HG03039 (cell line): ENCODE measurements at regions not wholly inside any gene's neighbourhood (a gene's known extent, or its start where the extent isn't known, plus 50 kb on each side); places are given as distances from the start of the nearest gene placed in this dataset.

Experiments used
- ATAC-seq: cut with Tn5 transposase; IDR thresholded peaks from one replicate; pipeline ENCODE4 v1.9.1; 2021; ENCODE audit warnings: mild to moderate bottlenecking, moderate library complexity; ENCODE audit not compliant: unreplicated experiment

DNA sequence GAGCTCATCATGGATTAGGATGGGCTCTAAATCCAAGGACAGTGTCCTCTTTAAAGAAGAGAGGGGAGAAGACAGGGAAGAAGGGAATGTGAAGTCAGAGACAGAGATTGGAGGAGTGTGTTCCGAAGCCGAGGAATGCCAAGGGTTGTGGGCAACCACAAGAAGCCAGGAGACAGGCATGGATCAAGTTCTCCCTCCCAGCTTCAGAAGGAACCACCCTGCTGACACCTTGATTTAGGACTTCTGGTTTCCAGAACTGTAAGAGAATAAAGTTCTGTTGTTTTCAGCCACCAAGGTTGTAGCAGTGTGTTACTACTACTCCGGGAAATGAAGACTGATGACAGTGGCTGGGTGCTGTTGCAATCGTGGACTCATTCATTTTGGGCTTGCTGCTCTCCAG lies 120.1 kb downstream of the RPS12 start:
- no peak for ATAC-seq

DNA sequence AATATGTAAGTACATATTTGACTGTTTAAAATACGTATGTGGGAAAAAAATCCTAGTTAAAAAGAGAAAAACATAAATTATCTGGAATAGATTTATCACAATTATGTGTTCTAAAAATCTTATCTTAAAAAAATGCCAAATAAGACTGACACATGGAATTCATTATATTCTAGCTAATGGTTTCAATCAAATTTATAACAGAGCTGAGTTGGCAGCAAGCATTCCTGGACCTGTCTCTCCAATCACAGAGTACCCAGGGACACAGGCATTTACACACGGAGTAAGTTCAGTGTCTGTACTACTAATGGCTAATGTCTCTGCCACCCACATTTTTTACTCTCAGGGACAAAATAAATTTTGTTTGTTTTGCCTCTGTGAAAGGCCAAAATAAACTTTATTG lies 122.3 kb downstream of the RPS12 start:
- ATAC-seq, result no peak

GRCh38 chr6:132937466-132937906 lies 123.1 kb downstream of the RPS12 start:
- no peak for ATAC-seq

DNA sequence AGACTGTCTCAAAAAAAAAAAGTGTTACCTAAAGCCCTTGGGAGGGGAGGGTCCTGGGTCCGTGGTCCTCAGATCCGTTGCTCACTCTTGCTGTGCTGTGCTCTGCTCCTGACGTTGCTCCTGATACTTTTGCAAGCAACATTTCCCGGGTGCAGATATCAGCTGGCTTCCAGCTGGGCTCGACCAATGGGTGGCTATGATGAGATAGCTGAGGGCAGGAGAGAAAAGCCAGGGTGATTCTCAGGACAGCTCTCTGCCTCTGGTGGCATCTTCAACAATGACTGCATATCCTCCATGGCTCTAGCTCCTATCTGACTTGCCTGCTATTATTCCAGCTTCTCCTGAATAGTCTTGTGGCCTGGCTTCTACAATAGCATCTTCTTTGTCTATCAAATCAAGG lies 134.5 kb downstream of the RPS12 start:
- ATAC-seq, result no peak

DNA sequence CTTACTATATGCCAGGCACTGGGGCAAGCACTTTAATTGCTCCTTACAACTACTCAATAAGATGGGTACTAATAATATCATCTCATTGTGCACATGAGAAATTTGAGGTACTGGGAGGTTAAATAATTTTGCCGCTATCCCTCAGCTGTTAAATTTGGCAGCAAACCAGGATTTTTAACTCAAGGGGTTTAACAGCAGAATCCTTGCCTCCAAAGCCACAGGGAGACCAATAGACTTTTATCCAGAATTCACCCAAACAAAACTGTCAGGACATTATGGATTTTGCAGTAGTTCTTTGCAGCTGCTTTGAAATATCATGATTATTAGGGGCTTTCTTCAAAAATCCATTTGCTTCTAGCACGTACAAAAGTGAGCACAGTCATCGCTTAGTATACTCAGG lies 136.2 kb downstream of the RPS12 start:
- no peak for ATAC-seq

DNA sequence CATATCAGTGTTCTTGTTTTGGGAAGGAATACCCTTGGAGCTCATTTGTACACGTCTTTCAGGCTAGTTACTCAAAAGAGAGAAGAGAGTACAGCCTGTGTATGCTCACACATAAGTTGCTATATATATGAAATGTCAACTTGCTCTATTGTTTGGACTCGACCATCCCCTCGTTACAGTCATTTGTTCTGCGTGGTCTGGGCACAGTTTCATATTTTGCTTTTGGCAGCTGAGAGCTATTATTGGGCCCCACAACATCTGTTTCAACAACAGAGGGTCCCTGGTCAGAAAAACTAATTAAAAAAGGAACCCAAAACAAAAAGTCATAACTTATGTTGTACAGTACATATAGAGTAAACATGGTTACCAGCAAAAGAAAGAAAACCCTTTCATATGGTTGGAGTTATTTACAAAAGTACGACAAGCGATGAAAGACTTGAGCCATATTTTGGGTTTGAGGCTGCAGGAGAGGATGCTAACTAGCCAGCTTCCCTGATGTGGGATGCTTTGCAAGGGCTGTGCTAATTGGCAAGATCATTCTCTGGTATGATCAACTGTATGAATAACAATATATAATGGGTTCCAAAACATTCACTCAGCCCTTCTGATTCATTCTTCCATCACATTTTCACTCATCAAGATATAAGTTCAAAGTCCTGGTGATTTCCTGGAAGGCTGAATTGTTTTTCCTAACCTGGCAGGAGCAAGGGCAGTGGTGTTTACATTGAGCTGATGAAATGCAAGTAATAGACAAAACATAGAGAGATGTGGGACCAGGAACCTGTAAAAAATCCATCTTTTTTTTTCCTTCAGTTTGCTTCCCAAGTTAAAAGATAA lies 137.9 kb downstream of the RPS12 start:
- ATAC-seq, result no peak

DNA sequence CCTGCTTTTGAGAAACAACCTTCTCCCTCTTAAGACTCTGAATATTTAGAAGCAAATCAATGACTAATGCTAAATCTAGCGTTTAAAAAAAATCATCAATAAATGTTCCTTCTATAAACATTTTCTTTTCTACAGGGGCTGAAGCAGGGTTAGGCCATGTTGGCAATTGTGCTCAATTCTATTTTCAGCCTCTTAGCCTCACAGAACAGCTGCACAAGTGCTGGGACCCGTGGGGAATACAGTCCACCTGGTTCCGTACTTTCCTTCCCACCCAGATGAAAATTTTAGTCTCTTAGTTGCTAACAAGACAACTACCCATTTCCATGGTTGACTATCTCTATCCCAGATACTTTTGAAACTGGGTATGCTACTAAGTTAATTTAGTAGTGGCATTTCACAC lies 138.6 kb downstream of the RPS12 start:
- ATAC-seq, result no peak

- no peak for ATAC-seq
Measured at GRCh38 chr6:132954222-132954621, 139.9 kb downstream of the RPS12 start.

GRCh38 chr6:132954936-132955335 lies 140.6 kb downstream of the RPS12 start:
- ATAC-seq, result no peak

DNA sequence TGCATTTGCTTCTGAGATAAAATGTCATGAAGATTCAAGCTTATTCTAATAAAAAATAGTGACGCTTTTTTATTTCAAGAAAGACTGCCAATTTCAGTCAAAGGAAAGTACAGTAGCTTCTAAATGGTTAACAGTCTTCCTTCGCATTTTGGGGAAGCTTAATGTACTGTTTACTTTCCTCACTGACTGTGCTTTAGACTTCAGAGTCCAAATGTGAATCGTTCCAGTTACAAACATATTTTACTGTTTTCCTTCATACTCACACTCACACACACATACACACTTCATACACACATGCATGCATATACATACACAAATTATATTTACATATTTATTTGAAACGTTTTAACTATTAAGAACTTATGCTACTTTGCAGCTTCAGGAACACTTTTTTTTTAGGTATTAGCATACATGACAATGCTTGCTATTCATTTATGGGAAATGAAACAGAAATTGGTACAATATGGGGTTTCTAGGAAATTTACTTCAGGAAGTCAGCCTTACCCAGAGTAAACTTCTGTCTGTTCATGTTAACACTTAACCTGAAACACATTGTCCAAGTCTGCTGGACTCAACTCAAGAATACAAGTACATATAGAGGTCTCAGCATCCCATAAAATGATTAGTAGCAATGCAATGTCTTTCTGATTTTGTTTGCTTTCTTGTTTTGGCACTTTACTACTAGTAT lies 145.4 kb downstream of the RPS12 start:
- ATAC-seq, result no peak

DNA sequence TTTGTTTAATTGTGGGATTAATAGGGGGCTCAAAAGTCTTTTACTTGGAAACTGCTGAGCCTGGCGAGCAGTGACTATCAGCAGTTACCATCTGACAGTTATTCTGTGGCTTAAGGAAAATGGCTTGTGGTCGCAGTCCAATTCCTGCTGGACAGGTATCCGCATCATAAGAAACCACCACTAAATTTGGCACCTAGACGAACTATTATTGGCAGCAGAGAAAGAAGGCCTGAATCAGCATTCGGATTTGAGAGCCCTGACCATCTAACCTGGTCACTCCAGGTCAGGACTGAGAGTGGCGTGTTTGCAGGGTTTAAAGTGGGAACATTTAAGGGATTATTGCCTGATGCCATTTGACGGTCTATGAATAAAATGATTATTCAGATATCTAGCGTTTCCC lies 146.4 kb downstream of the RPS12 start:
- ATAC-seq, result no peak

- no peak for ATAC-seq
Measured at GRCh38 chr6:132961122-132961521, 146.8 kb downstream of the RPS12 start.

- ATAC-seq, result no peak
Measured at GRCh38 chr6:132961610-132962009, 147.2 kb downstream of the RPS12 start.

GRCh38 chr6:132962936-132963868 lies 148.8 kb downstream of the RPS12 start:
- ATAC-seq, result peak; percentile 73

DNA sequence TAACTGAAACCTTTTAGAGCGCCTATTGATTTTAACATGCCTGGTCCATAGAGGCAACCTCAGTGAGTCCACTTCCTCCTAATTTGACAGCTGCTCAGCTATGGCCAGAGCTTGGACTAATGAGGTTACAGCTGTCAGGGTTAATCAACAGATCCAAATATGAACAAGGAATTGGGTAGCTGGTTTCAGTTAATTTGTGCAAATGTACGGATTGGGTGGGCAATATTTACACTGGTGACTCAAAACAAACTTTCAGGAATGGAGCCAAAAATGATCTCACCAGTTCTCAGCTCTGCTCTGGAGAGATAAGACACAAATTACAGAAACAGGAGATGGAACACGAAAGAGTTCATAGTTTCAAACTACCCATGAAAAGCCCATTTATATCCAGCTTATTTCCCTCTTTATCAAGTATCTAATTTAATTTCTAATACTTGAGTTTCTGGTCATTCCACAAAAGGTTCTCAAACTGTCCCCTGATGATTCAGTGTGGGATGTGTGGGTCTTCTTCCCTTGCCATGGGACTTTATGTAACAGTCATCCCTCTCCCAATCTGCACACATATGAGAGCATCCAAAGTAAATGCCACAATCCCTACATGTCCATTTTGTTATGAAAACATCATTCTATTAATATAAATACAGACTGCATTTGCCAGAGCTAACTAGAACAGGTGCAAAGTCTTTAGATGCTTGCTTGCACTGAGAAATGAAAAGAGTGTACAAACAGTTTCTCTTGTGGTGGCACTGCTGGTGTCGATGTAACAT lies 149.9 kb downstream of the RPS12 start:
- no peak for ATAC-seq

GRCh38 chr6:132964868-132965382 lies 150.6 kb downstream of the RPS12 start:
- ATAC-seq, result no peak

GRCh38 chr6:132967871-132968270 lies 153.5 kb downstream of the RPS12 start:
- ATAC-seq, result no peak

DNA sequence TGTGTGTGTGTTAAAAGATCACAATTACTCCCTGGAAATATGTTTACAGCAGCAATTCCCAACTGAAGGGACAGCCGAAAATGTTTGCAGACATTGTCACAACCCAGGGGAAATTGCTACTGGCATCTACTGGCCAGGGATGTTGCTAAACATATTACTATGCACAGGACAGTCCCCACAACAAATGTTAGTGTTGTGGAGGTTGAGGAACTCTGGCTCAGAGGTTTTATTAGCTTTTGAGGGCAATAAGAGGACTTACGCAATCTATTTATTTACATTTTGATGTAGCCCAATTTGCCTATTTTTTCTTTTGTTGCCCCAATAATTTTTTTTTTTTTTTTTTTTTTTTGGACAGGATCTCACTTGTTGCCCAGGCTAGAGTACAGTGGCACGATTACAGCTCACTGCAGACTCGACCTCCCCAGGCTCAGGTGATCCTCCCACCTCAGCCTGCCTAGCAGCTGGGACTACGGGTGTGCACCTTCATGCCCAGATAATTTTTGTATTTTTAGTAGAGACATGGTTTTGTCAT lies 154.1 kb downstream of the RPS12 start:
- no peak for ATAC-seq

DNA sequence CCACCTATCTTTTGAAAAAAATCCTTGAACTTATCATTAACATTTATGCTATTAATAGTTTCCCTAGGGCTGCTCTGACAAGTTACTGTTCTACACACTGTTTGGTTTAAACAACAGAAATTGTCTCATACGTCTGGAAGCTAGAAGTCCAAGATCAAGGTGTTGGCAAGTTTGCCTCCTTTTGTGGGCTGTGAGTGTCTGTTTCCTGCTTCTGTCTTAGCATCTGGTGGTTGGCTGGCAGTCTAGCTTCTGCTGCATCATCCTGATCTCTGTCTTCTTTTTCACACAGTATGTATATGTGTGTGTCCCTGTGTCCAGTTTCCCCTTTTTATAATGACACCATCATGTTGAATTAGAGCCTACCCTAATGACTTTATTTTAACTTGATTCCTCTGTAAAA lies 154.8 kb downstream of the RPS12 start:
- no peak for ATAC-seq

- ATAC-seq, result no peak
Measured at GRCh38 chr6:132971676-132972075, 157.3 kb downstream of the RPS12 start.
